DND-41 (cell line): ENCODE measurements at regions not wholly inside any gene's neighbourhood (a gene's known extent, or its start where the extent isn't known, plus 50 kb on each side); places are given as distances from the start of the nearest gene placed in this dataset.

Source experiments
- ATAC-seq: fragments of 200-7000 bp; cut with Tn5 transposase; 3 replicates; pipeline ENCODE4 v1.9.1; 2021; ENCODE audit warnings: low read depth; ENCODE audit not compliant: insufficient read depth
- DNase-seq: peaks from one replicate; pipeline ENCODE4 v3.0.0-alpha.2; 2020
- H2AFZ ChIP-seq: 2 replicates; pipeline ENCODE4 v1.6.0; 2012; ENCODE audit warnings: low read depth, low read length
- H3K27ac ChIP-seq: 2 replicates; pipeline ENCODE4 v1.5.1; 2012; ENCODE audit warnings: low read length, inconsistent platforms
- H3K27me3 ChIP-seq: fragments of 200-600 bp; sonication (generic); 2 replicates; pipeline ENCODE4 v1.6.0; 2012; ENCODE audit warnings: low read length, mild to moderate bottlenecking, inconsistent platforms; ENCODE audit not compliant: insufficient read depth, poor library complexity
- H3K36me3 ChIP-seq: 2 replicates; pipeline ENCODE4 v1.5.1; 2012; ENCODE audit warnings: low read length, inconsistent platforms; ENCODE audit not compliant: insufficient read depth
- H3K4me1 ChIP-seq: 2 replicates; pipeline ENCODE4 v1.5.1; 2012; ENCODE audit warnings: mild to moderate bottlenecking, low read length; ENCODE audit not compliant: insufficient read depth
- H3K4me2 ChIP-seq: 2 replicates; pipeline ENCODE4 v1.6.0; 2012; ENCODE audit warnings: mild to moderate bottlenecking, moderate library complexity, low read length, inconsistent platforms; ENCODE audit not compliant: insufficient read depth
- H3K4me3 ChIP-seq, 2 experiments: fragments of 200-600 bp in 1 of 2; shearing (Covaris generic) in 1 of 2; 2 replicates each; pipeline ENCODE4 v1.5.1; 2012 to 2016; ENCODE audit warnings: inconsistent platforms in 2 of 2, low read length in 2 of 2, mild to moderate bottlenecking in 2 of 2, low read depth in 1 of 2, moderate library complexity in 1 of 2
- H3K79me2 ChIP-seq: 2 replicates; pipeline ENCODE4 v1.6.0; 2012; ENCODE audit warnings: low read length, inconsistent platforms; ENCODE audit not compliant: insufficient read depth
- H3K9ac ChIP-seq: 2 replicates; pipeline ENCODE4 v1.6.0; 2012; ENCODE audit warnings: low read depth, mild to moderate bottlenecking, inconsistent platforms, low read length, moderate library complexity
- H3K9me3 ChIP-seq: 2 replicates; pipeline ENCODE4 v1.5.1; 2012; ENCODE audit warnings: low read length, moderate library complexity, mild to moderate bottlenecking, inconsistent platforms; ENCODE audit not compliant: insufficient read depth, severe bottlenecking
- H4K20me1 ChIP-seq: 2 replicates; pipeline ENCODE4 v1.6.0; 2012; ENCODE audit warnings: low read length; ENCODE audit not compliant: insufficient read depth
- EZH2 ChIP-seq: IDR thresholded peaks from 3 replicates; pipeline ENCODE4 v1.6.1; 2012; ENCODE audit warnings: borderline replicate concordance, low read depth, mild to moderate bottlenecking, moderate library complexity, low read length, inconsistent platforms; ENCODE audit not compliant: severe bottlenecking
- TF ChIP-seq, protein P1 (sequence below): IDR thresholded peaks from 2 replicates; pipeline ENCODE4 v1.5.1; 2012; ENCODE audit warnings: borderline replicate concordance, low read length, moderate library complexity, mild to moderate bottlenecking; ENCODE audit not compliant: poor library complexity, severe bottlenecking; ENCODE audit errors: extremely low read depth

DNA sequence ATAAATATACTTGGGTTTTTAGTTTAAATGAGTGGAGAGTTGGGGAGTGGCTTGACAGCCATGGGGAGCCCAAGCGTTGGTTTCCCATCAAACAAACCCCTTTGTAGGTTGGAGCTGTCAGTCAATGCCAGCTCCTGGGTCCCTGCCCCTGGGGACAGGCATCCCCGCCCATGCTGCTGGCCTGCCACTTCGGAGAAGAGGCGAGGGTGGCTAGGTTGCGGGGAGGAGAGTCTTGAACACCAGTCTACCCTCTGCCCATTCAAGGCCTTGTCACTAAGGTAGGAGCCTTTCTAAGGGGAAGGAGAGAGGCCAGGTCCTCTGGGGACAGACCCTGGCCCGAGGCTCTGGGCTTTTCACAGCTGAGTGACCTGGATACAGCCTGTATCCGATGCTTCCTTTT lies 211.9 kb upstream of the CADM1 start:
- no peaks in the 10 kb centered on the region for H3K4me1 ChIP-seq
- no peak overlapping the region for H3K4me2 ChIP-seq
- TF ChIP-seq EZH2: no peak
- TF ChIP-seq, protein P1, sequence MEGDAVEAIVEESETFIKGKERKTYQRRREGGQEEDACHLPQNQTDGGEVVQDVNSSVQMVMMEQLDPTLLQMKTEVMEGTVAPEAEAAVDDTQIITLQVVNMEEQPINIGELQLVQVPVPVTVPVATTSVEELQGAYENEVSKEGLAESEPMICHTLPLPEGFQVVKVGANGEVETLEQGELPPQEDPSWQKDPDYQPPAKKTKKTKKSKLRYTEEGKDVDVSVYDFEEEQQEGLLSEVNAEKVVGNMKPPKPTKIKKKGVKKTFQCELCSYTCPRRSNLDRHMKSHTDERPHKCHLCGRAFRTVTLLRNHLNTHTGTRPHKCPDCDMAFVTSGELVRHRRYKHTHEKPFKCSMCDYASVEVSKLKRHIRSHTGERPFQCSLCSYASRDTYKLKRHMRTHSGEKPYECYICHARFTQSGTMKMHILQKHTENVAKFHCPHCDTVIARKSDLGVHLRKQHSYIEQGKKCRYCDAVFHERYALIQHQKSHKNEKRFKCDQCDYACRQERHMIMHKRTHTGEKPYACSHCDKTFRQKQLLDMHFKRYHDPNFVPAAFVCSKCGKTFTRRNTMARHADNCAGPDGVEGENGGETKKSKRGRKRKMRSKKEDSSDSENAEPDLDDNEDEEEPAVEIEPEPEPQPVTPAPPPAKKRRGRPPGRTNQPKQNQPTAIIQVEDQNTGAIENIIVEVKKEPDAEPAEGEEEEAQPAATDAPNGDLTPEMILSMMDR: no peak
- no peak overlapping the region for H2AFZ ChIP-seq
- H3K27ac ChIP-seq: no peak overlapping the region
- no peaks in the 10 kb centered on the region for H3K79me2 ChIP-seq
- ATAC-seq (no peak), DNase-seq (no peak)
- no peaks in the 10 kb centered on the region for H3K9me3 ChIP-seq
- no peak overlapping the region for H3K9ac ChIP-seq
- H4K20me1 ChIP-seq: no peaks in the 10 kb centered on the region
- H3K36me3 ChIP-seq: no peaks in the 10 kb centered on the region
- peaks cover 3% of the 10 kb centered on the region for H3K27me3 ChIP-seq
- no peak overlapping the region for H3K4me3 ChIP-seq

GRCh38 chr11:115715251-115715770 lies 211.1 kb upstream of the CADM1 start:
- no peak overlapping the region for H2AFZ ChIP-seq
- TF ChIP-seq, protein P1: no peak
- no peak for TF ChIP-seq EZH2
- H3K79me2 ChIP-seq: no peaks in the 10 kb centered on the region
- H3K27me3 ChIP-seq: peaks cover 3% of the 10 kb centered on the region
- H3K36me3 ChIP-seq: no peaks in the 10 kb centered on the region
- no peaks in the 10 kb centered on the region for H4K20me1 ChIP-seq
- DNase-seq: no peak
- H3K9ac ChIP-seq: no peak overlapping the region
- no peaks in the 10 kb centered on the region for H3K9me3 ChIP-seq
- H3K4me2 ChIP-seq: no peak overlapping the region
- no peaks in the 10 kb centered on the region for H3K4me1 ChIP-seq
- no peak overlapping the region for H3K4me3 ChIP-seq
- H3K27ac ChIP-seq: no peak overlapping the region
- ATAC-seq: no peak

GRCh38 chr11:115712296-115712695 lies 208.1 kb upstream of the CADM1 start:
- TF ChIP-seq, protein P1: no peak
- TF ChIP-seq EZH2: no peak
- H2AFZ ChIP-seq: no peak overlapping the region

DNA sequence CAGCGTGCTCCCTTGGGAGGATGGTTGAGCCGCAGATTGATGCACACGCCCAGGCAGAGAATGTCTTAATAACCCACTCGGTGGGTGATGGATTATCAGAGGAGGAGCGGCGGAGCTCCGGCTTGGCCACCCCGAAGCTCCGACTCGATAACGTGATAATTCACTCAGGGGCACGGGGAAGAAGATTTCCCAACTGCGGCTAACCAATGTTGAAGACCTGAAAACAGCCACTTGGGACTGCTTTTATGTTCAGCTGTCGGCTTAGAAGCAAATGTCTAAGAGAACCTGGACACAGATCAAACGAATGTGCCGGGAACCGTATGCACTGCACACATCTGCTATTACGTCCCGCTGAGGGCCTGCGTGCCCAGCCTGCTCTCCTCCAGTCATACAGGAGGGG lies 206.8 kb upstream of the CADM1 start:
- no peaks in the 10 kb centered on the region for H3K79me2 ChIP-seq
- no peaks in the 10 kb centered on the region for H3K9me3 ChIP-seq
- no peaks in the 10 kb centered on the region for H4K20me1 ChIP-seq
- DNase-seq: no peak
- TF ChIP-seq EZH2: no peak
- TF ChIP-seq, protein P1: no peak
- no peaks in the 10 kb centered on the region for H3K27me3 ChIP-seq
- H3K4me2 ChIP-seq: no peak overlapping the region
- H3K9ac ChIP-seq: no peak overlapping the region
- H3K4me1 ChIP-seq: no peaks in the 10 kb centered on the region
- H3K27ac ChIP-seq: no peak overlapping the region
- ATAC-seq: no peak
- H3K4me3 ChIP-seq: no peak overlapping the region
- no peak overlapping the region for H2AFZ ChIP-seq
- H3K36me3 ChIP-seq: no peaks in the 10 kb centered on the region

More at GRCh38 chr11:115712296-115712695, 208.1 kb upstream of the CADM1 start:
- DNase-seq (no peak), ATAC-seq (no peak)
- Histone ChIP-seq H3K4me1 (no peaks in the 10 kb centered on the region), H4K20me1 (no peaks in the 10 kb centered on the region), H3K27ac (no peak overlapping the region), H3K9me3 (no peaks in the 10 kb centered on the region), H3K27me3 (no peaks in the 10 kb centered on the region), H3K4me3 (no peak overlapping the region), H3K9ac (no peak overlapping the region), H3K36me3 (no peaks in the 10 kb centered on the region), H3K4me2 (no peak overlapping the region), H3K79me2 (no peaks in the 10 kb centered on the region)
